HG03060 (cell line): ENCODE measurements at regions not wholly inside any gene's neighbourhood (a gene's known extent, or its start where the extent isn't known, plus 50 kb on each side); places are given as distances from the start of the nearest gene placed in this dataset.
"Not testable (repeated sequence)": the region's sequence is repeated elsewhere in the genome, so short reads cannot be mapped to it uniquely, and the experiment has no call there.

ENCODE experiments used
- ATAC-seq: cut with Tn5 transposase; IDR thresholded peaks from one replicate; pipeline ENCODE4 v1.9.1; 2021; ENCODE audit warnings: low read depth, moderate number of reproducible peaks; ENCODE audit not compliant: unreplicated experiment

DNA sequence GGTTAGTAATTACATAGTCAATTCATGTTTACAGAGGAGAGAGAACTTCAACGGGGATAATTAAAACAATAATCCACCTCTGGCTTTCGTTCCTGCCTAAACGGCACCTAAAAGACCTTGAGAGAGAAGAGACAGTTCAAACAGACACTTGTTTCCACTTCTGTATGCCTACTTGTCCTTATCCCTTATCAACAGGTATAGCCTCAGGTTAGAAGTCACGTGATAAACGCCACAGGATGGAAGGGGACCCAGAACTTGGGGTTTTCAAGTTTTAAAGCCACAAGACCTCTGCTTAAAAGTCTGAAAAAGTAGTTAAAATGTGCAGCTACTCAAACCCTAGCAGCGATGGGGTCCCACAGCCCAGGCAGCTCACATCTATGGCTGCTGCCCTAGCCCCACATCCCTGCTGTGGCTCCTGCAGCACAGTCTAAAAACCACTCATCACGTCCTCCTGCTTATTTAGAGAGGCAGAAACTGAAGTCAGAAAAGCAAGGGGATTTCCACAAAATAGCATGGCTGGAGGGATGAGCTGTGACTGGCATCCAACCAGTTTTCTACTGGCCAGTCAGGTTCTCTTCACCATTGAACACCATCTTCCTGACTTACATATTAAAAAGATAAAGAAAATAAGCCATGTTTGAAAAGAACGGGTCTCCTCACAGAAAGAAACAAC, 51.2 kb upstream of the SEC16B start:
- ATAC-seq = no peak

DNA sequence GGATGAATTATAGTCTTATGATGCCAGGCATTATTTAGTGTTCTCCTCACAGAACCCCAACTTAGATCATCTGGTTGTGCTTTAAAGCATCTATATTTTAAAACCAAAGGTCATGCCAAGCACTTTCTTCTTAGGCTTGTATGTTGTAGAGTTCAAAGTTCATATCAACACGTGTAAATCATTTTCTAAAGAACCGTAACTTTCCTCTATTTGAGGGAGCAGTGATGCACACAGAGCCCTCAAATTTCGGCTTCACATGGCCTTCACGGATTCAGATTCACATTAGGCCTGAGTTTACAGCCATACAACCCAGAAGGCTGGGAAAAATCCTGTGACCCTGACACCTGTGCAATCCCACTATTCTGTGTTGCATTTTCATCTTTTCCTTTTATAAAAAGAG, 52.1 kb upstream of the SEC16B start:
- no peak for ATAC-seq

DNA sequence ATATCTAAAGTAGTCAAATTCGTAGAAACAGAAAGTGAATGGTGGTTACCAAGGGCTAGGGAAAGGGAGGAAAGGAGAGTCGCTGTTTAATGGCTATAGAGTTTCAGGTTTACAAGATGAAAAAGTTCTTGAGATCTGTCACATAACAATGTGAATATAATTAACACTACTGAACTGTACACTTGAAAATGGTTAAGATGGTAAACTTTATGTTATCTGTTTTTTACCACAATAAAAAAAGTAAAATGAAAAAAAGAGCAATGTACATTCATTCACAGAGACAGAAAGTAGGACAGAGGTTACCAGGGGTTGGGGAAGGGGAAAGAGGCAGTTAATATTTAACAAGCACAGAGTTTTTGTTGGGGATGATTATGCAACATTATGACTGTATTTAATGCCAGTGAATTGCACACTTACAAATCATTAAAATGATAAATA, 53.3 kb upstream of the SEC16B start:
- ATAC-seq = no peak

DNA sequence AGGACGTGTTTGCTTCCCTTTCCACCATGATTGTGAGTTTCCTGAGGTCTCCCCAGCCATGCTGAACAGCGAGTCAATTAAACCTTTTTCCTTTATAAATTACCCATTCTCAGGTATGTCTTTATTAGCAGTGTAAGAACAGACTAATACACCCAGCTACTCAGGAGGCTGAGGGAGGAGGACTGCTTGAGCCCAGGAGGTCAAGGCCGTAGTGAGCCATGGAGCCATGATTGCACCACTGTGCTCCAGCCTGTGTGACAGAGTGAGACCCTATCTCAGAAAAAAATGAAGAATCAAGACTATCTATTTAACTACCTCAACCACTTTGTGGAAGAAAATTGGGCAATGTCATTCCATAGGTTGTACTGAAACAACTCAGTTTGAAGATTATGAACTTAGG, 54.6 kb upstream of the SEC16B start:
- no peak for ATAC-seq

DNA sequence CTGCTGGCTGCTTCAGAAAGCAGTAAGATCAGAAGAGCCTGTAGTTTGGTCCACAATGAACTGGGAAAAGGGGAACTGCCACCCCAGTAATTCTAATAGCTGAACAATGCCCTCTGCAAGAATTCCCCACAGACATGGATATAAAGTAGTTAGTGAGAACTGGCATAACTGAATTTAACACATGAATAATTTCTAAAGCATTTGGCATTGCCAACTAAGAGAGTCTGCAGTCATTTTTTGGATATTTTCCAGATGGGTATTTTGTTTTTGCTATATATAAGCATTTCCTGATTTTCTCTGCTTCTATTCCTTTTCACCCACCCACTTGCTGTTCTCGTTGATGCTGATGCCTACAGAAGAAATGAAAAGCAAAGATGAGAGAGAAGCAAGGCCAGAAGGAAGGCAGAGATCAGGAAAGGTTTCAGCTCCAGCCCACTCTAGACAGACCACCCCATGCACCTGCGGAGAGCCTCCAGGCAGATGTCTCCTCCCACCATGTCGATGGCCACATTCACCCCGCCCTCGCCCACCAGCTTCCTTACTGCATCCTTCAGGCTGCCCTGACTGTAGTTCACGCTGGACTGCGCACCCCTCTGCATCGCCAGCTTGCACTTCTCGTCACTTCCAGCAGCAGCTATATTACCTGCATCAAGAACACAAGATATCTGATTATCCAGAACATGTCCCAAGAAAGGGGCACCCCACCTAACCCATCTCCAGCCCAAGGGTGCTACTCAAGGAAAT, 55.9 kb upstream of the SEC16B start:
- no peak for ATAC-seq

DNA sequence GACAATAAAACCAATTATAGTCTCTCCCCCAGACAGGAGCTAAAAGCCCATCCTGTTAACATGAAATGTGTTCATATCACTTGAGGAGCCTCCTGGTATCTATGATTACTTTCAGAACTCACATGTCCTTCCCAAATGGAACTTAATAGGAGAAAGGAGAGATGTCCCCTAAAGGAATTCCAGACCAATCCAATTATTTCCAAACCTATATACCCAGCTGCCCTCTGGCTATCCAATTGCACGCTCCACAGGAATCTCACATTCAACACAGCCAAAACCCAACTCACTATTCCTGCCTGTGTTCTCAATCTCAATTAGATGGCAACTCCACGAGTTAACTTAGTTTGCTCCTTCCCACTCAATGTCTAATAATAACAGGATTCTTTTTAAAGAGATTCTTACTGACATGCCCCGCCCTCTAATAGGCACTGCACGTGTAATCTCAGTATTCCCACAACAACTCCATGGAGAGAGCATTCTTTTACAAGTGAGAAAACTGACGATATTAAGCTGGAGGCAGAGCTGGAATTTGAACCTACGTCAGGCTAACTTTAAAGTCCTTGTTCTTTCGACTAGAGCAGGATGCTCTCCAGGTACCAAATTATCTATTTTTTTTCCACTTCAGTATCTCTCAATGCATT, 59.1 kb upstream of the SEC16B start:
- ATAC-seq = no peak

DNA sequence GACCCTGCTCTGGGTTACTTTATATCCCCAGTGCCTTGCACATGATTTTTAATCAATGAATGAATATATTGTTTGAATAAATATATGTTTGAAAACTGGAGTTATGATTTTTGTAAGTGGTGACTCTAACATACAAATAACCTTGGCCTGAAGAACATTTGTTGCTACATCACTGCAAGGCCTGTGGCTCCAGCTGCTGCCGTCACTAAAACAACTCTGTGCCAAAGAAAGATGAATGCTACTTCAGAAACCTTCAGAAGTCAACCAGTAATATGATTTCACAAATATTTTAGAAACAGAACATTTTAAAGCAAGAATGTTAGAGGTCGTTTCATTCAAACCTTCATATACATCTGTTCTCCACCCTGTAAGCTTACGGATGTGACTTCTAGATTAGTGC, 60.6 kb upstream of the SEC16B start:
- no peak for ATAC-seq

DNA sequence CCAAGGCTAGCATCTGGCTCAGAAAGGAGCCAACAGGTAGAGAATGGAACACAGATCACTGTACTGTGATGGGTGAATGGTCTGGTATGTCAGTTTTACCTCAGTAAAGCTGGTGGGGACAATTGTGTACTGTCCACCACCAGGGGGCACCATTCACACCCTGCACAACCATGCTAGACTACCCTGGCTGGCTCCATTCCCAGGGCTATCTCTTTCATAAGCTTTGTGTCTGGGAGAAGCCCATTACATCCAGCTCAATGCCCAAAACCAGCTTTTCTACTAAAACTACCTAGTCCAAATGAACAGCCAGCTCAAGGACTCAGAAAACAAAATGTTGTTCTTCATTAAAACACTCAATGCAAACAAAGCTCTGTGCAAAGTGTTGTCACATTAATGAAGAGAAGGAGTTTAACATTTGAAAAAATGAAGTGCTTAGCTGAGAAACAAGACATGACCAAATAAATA, 62.0 kb upstream of the RASAL2 start:
- ATAC-seq = peak; percentile 55

DNA sequence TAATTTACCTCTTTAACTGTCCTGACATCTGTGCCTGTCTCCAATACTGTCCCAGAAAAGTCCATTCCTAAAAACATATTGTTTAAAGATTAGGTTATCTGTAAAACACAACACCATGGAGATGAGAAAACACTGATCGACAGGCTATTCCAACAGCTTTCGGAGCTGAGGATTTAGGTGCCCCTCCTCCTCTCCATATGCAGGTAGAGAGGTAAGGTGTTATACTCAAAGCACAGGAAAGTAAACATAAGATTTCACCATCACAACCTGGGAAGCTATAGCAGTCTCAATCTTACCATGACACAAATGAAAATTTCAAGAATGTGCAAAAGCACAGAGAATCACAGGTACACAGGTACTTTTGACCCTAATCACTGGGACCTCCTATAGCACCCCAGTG, 60.9 kb upstream of the RASAL2 start:
- ATAC-seq = no peak

DNA sequence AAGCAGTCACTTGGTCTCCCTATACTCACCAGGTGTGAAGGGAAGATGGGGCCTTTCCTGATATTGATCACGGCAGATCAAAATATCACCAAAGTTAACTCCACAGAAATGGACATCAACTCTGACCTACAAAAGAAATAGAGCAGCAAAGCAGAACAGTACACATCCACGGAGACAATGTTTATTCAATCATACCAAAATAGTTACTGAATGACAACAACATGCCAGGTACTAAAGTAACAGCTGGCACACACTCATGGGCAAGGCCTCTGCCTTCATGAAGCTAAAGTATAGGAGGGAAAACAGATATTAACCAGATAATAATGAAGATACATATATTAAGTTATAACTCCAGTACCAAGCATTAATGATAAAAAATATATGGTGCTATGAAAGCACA, 59.2 kb upstream of the RASAL2 start:
- no peak for ATAC-seq

DNA sequence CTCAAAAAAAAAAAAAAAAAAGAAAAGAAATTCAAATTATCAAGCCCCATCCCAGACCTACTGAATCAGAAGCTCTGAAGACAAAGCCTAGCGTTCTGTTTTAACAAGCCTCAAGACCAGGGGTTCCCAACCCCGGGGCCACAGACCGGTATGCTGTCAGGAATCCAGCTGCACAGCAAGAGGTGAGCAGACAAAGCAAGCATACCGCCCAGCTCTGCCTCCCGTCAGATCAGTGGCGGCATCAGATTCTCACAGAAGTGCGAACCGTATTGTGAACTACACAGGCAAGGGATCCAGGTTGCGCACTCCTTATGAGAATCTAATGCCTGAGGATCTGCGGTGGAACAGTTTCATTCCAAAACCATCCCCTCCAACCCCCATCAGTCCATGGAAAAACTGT, 57.8 kb upstream of the RASAL2 start:
- ATAC-seq = no peak

DNA sequence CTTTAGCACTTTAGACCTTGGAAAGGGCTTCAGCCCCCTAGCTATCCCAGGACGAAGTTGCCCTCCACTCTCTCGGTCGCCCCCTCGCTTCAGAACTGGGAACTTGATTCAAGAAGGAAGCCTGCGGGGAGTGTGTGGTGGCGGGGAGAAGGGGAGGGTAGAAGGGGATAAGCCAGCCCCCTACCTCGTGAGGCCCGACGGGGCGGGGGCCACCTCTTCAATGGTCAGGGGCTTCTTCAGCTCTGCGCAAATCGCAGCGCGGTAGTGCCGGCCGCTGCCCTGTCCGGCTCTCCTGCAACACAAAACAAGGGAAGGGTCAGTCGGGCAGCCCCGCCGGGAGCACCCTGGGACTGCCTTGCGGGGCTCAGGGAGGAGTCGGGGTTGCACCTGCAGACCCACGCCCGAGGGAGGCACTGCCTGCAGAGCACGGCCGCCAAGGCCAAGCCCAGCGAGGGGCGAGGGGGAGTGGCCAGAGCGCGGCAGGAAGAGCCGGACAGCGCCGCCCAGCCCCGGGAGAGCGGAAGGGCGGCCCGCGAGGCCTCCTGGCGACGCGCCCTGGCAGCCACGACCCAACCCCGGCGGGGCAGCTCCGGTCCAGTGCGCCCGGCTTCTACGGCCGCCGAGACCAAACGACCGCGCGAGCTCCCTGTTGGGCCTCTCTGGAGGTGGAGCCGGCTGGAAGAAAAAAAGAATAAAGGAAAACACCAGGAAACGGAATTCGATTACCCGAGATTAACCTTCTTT, 56.2 kb upstream of the RASAL2 start:
- no peak for ATAC-seq

DNA sequence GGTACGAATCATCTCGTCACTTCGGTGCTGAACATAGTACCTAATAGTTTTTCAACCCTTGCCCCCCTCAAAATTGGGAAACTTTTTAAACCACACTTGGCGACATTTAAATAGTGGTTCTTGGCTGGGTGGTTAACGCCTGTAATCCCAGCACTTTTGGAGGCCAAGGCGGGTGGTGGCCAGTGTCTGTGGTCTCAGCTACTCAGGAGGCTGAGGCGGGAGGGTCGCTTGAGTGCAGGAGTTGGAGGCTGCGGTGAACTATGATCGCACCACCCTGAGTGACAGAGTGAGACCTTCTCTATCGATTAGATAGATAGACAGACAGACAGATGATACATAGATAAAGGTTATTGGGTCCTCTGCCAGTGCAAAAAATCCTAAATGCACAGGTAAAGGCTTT, 55.5 kb upstream of the RASAL2 start:
- ATAC-seq = no peak

DNA sequence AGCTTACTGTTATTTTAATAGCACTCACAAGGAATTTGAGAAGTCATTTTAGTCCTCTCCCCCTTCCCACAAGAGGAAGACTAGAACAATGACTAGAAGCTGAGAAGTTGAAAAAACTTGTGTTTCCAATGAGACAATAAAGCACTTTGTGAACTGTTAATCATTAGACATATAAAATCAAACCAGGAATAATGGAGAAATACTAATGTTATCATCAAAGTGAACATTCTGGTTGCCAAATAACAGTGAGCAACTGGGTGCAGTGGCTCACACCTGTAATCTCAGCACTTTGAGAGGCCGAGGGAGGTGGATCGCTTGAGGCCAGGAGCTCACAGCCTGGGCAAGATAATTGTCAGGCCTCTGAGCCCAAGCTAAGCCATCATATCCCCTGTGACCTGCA, 54.0 kb upstream of the RASAL2 start:
- no peak for ATAC-seq

DNA sequence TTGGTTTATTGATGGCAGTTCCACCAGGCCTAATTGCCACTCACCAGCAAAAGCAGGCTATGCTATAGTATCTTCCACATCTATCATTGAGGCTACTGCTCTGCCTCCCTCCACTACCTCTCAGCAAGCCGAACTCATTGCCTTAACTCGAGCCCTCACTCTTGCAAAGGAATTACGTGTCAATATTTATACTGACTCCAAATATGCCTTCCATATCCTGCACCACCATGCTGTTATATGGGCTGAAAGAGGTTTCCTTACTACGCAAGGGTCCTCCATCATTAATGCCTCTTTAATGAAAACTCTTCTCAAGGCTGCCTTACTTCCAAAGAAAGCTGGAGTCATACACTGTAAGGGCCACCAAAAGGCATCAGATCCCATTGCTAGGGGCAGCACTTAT, 50.0 kb upstream of the RASAL2 start:
- ATAC-seq = not testable (repeated sequence)
